ENCODE measurements at regions not wholly inside any gene's neighbourhood (a gene's known extent, or its start where the extent isn't known, plus 50 kb on each side); places are given as distances from the start of the nearest gene placed in this dataset.
"Not testable (repeated sequence)": the region's sequence is repeated elsewhere in the genome, so short reads cannot be mapped to it uniquely, and the experiment has no call there.

- Histone ChIP-seq H3K27me3 (peaks cover 5% of the 10 kb centered on the region), H3K27ac (no peak overlapping the region), H3K9me3 (peaks cover 0 to 20% (median 0%) of the 10 kb centered on the region in 3 donors), H3K4me1 (no peaks in the 10 kb centered on the region), H3K36me3 (no peaks in the 10 kb centered on the region), H3K4me3 (no peak overlapping the region)
- WGBS, 2 donors (ENCODE audit: low coverage in 1 of 2), result 71 to 89% methylated on average over 1 to 3 of the region's 12 CpGs
- TF ChIP-seq POLR2A (IDR thresholded peaks at IDR 0.05), result no peak
- TF ChIP-seq POLR2AphosphoS5 (IDR thresholded peaks at IDR 0.05), result no peak
- TF ChIP-seq EP300 (IDR thresholded peaks at IDR 0.05), result no peak
- no peak for TF ChIP-seq CTCF (IDR thresholded peaks at IDR 0.05)
- ATAC-seq, result no peak
Measured at GRCh38 chr3:158936530-158937113, 134.8 kb downstream of the MFSD1 start.

- TF ChIP-seq POLR2AphosphoS5 (IDR thresholded peaks at IDR 0.05) (no peak), POLR2A (IDR thresholded peaks at IDR 0.05) (no peak), CTCF (IDR thresholded peaks at IDR 0.05) (no peak), EP300 (IDR thresholded peaks at IDR 0.05) (no peak)
- no peak overlapping the region for H3K27ac ChIP-seq
- H3K4me1 ChIP-seq, result no peaks in the 10 kb centered on the region
- WGBS, 2 donors (ENCODE audit: low coverage in 1 of 2), result 82 to 84% methylated on average over 7 to 8 of the region's 8 CpGs
- H3K9me3 ChIP-seq, result no peaks in the 10 kb centered on the region
- no peak overlapping the region for H3K4me3 ChIP-seq
- ATAC-seq, result no peak
- H3K36me3 ChIP-seq, result no peaks in the 10 kb centered on the region
- H3K27me3 ChIP-seq, result no peaks in the 10 kb centered on the region
Measured at GRCh38 chr3:158950178-158950901, 148.5 kb downstream of the MFSD1 start.

- no peaks in the 10 kb centered on the region for H3K9me3 ChIP-seq
- H3K36me3 ChIP-seq, result no peaks in the 10 kb centered on the region
- no peak for TF ChIP-seq CTCF (IDR thresholded peaks at IDR 0.05)
- H3K4me1 ChIP-seq, result no peaks in the 10 kb centered on the region
- H3K27me3 ChIP-seq, result no peaks in the 10 kb centered on the region
- WGBS, 2 donors (ENCODE audit: low coverage in 1 of 2), result 92% methylated on average over 1 of the region's 1 CpG; no CpG with 5 or more reads in 1 of the 2 donors
- no peak overlapping the region for H3K27ac ChIP-seq
- H3K4me3 ChIP-seq, result no peak overlapping the region
- ATAC-seq, result no peak
Measured at GRCh38 chr3:158953131-158953530, 151.3 kb downstream of the MFSD1 start.

GRCh38 chr3:158954420-158954819, 152.6 kb downstream of the MFSD1 start:
- TF ChIP-seq POLR2AphosphoS5 (IDR thresholded peaks at IDR 0.05) (no peak), CTCF (IDR thresholded peaks at IDR 0.05) (no peak), POLR2A (IDR thresholded peaks at IDR 0.05) (no peak), EP300 (IDR thresholded peaks at IDR 0.05) (no peak)
- no peak overlapping the region for H3K27ac ChIP-seq
- no peaks in the 10 kb centered on the region for H3K9me3 ChIP-seq
- no peaks in the 10 kb centered on the region for H3K36me3 ChIP-seq
- no peak for ATAC-seq
- H3K4me1 ChIP-seq, result no peaks in the 10 kb centered on the region
- no peak overlapping the region for H3K4me3 ChIP-seq
- WGBS, 2 donors (ENCODE audit: low coverage in 1 of 2), result 75 to 81% methylated on average over 1 to 2 of the region's 2 CpGs
- H3K27me3 ChIP-seq, result no peaks in the 10 kb centered on the region

- WGBS, 2 donors (ENCODE audit: low coverage in 1 of 2), result no CpG with 5 or more reads among the region's 1 CpG
- not testable (repeated sequence) for ATAC-seq
Measured at GRCh38 chr3:158957777-158958176, 155.9 kb downstream of the MFSD1 start.

More at GRCh38 chr3:158957777-158958176, 155.9 kb downstream of the MFSD1 start:
- not testable (repeated sequence) for H3K36me3 ChIP-seq, H3K4me3 ChIP-seq, H3K27me3 ChIP-seq, H3K27ac ChIP-seq, H3K9me3 ChIP-seq, H3K4me1 ChIP-seq

Measured in gastroesophageal sphincter (tissue), 4 donors.